Activated CD8-positive, alpha-beta memory T cell treated with anti-CD3 and anti-CD28 coated beads for 36 hours (primary cell): ENCODE measurements at regions not wholly inside any gene's neighbourhood (a gene's known extent, or its start where the extent isn't known, plus 50 kb on each side); places are given as distances from the start of the nearest gene placed in this dataset.
"Not testable (repeated sequence)": the region's sequence is repeated elsewhere in the genome, so short reads cannot be mapped to it uniquely, and the experiment has no call there.

Experiments used
- CTCF ChIA-PET: fragments of 350-600 bp; sonication (Branson Sonifier 250); formaldehyde crosslinking; loops from one replicate; lab custom pipeline; 2021; ENCODE audit warnings: antibody characterized with exemption; lab: Charles Lee
- POLR2A ChIA-PET: fragments of 350-600 bp; sonication (Branson Sonifier 250); formaldehyde crosslinking; loops from one replicate; lab custom pipeline; 2021; ENCODE audit warnings: antibody characterized with exemption; lab: Charles Lee

DNA sequence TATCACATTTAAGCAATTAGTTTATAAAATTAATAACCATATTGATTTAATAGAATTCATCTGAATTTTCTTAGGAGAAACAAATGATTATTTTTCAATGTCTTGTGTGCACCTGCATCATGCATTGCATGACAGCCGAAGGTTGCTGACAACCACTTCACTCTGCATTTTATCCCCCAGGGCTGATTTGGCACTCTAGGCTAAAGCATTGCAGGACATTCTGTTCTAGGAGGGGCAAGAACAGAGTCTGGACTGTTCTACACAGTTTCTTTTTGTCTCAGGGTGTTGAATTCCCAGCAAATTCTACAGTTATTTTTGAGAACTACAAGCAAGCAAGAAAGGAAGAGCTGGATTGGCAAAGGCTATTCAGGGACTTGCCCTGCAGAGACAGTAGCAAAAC lies 570.4 kb upstream of the EYS start:
- POLR2A ChIA-PET = no interaction called here
- CTCF ChIA-PET = no interaction called here

GRCh38 chr6:66265737-66266136 lies 558.7 kb upstream of the EYS start:
- POLR2A ChIA-PET = no interaction called here
- CTCF ChIA-PET = no interaction called here

DNA sequence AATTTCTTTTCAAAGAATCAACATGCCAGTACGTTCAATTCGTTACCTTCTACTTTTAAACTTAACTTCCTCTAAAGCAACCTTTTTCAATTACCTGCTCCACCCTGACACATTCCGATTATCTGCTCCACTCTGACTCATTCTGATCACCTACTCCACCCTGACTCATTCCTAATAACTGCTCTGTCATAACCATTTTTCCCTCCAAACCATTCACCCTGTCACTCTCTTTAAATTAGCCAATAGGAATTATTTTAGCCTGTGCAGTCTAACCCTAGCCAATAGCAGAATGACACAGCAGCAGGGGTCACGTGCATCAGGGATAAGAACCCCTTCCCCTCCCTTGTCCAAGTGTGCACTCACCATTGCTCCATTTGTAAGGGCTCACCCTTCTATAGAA lies 557.4 kb upstream of the EYS start:
- POLR2A ChIA-PET = no interaction called here
- CTCF ChIA-PET = no interaction called here

GRCh38 chr6:66258731-66259487 lies 551.9 kb upstream of the EYS start:
- CTCF ChIA-PET, POLR2A ChIA-PET: not testable (repeated sequence)

DNA sequence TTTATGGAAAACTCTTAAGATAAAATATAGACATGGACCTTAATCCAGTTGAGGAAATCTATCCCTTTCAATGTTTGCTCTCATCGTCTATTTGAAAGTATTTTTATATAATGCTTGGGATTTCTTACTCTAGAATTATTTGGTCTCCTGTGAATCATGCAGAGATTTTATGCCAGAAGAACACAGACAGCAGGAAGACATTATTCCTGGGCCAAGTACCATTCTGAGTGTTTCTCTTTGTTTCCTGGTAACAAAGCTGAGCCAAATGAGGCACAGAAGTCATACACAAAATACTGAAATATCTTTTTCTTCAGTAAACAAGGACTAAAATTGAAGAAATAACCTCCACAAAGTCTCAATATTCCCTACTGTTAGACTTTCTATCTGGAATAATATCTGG lies 538.2 kb upstream of the EYS start:
- CTCF ChIA-PET = no interaction called here
- POLR2A ChIA-PET = no interaction called here

DNA sequence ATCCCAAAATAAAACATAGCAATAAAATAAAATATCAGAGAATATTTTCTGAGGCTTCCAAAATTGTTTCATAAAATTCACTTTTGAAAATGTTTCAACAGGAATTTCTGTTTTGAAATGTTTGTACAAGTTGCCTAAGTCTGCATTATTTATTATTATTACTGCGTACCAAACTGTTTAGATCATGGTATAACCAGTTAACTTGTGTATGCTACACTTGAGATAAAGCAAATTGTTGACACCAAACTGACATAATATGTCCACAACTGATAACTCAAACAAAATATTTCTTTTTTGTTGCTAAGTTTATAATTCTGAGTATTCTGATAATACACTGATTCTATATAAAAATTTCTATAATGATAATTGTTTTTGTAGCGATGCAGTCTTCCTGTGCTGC lies 531.8 kb upstream of the EYS start:
- ChIA-PET CTCF (no interaction called here), POLR2A (no interaction called here)

DNA sequence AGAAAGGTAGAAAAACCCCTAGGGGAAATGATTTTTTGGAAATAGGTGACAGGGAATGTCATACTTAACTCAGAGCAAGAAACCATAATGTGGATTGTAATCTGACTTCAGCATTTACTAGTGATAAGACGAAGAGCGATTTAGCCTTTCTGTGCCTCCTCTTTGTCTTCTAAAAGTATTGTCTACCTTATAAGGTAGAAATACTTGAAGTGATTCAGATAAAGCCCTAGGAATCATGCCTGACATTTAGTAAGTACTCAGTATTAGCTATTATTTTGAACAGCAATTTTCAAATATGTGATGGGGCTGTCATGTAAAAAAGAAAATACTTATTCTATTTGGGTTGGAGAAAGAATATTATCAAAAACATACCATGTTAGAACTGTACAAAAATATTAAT lies 525.9 kb upstream of the EYS start:
- CTCF ChIA-PET = no interaction called here
- POLR2A ChIA-PET = no interaction called here

DNA sequence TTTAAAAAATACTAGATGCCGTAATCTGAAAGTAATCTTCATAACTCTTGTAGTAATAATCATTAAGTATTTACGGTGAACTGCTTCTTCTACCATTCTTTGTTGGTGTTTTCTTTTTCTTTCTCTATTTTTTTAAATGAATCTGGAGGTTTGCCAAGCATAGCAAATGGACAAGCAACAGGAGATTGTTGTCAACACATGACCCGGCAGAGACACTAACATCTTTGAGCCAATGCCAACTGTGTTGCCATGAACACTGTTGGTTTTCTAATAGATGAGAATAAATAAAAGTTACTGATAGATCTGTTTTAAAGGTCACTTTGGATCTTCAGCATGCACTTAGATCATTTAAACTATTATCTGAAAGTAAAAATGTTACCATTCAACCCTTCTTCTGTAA lies 523.6 kb upstream of the EYS start:
- CTCF ChIA-PET = no interaction called here
- POLR2A ChIA-PET = no interaction called here

DNA sequence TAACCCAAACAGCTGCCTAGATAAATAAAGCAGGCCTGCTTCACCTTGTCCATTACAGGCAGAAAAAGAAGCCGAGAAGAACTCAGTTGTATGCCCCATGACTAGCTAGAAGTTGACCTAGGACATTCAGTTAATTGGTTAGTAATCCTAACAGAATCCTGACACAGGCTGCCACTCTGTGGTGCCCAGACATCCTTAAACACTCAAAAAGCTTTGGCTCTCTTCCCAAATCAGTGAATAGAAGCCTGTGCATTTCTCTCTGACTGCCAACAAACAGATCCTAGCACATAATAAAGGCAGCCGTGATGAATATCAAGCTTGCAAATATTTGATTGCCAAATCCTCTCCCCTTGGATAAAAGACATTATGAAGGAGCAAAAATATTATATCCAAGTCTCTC lies 519.1 kb upstream of the EYS start:
- ChIA-PET POLR2A (no interaction called here), CTCF (no interaction called here)

- ChIA-PET CTCF (no interaction called here), POLR2A (no interaction called here)
Observed at GRCh38 chr6:66210964-66211363, 503.9 kb upstream of the EYS start.

DNA sequence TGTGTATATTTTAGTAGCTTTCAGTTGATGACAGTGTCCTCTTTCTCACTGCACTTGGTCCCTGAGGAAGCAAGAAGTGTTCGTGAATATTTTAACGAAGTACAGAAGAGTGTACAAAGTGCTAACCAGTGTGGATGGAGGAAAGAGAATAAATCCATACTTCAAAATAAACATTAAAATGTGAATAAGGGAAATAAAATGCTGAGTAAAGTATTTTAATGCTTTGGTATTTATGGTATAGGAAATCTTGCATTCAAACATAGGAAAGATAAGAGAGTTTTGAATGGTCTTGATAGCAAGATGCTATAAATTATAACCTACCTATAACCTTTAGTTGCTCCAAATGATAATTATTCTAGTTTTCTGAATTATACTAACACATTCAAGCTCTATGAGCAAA lies 493.4 kb upstream of the EYS start:
- ChIA-PET POLR2A (no interaction called here), CTCF (no interaction called here)

DNA sequence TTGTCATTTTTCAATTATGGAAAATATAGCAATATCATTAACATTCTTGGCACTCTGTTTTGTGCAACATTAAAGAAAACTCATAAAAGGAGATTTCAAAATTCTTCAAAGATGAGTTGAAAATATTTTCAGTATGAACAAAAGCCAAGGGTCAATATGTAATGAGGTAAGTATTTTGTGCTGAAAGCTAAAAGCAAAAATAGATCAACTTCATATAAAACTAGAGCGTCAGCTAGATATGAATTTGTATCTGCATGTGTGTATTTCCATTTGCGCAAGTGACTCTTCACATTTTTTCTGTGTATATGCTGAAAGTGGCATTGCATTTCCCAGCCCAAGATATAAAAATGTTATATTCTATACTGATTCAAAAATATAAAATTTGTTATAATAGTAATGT lies 492.1 kb upstream of the EYS start:
- ChIA-PET CTCF (no interaction called here), POLR2A (no interaction called here)

- CTCF ChIA-PET = no interaction called here
Observed at GRCh38 chr6:66198062-66198624, 491.1 kb upstream of the EYS start.

GRCh38 chr6:66190858-66191257 lies 483.8 kb upstream of the EYS start:
- ChIA-PET POLR2A (no interaction called here), CTCF (no interaction called here)

More at GRCh38 chr6:66198062-66198624, 491.1 kb upstream of the EYS start:
- POLR2A ChIA-PET = no interaction called here

DNA sequence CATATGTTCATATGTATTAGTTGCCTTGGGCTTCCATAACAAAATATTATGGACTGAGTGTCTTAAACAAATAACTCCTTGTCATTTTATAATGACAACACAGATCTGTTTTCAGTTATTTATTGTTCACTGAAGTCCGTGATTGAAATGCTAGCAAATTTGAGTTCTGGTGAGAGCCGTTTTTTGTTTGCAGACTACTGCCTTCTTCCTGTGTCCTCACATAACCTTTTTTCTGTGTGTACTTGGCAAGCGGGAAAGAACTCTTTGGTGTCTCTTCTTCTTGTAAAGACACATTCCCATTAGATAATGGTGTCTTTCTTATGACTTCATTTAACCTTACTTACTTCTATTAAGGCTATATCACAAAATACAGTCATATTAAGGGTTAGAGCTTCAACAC lies 482.9 kb upstream of the EYS start:
- ChIA-PET POLR2A (no interaction called here), CTCF (no interaction called here)

DNA sequence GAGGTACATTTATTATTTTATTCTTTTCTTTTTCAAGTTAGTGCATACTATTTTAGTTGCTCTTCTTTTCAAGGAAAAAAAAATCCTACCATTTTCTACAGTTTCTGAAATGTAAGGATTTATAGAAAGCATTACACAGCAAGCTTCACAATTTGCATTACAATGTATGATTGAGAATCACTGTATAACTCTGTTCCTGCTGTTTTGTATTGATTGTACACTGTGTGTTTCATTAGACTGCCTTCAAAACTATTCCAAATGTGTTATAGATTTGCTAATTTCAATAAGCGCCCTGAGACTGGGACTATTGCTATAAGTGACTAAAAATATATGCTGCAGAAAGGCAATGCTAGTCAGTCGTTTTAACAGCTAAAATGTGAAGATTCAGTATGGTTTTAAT lies 479.7 kb upstream of the EYS start:
- CTCF ChIA-PET = no interaction called here

GRCh38 chr6:66184091-66184490 lies 477.1 kb upstream of the EYS start:
- POLR2A ChIA-PET = no interaction called here
- CTCF ChIA-PET = interaction anchor here (0.5 kb wide), 1 partner anchor 1633 kb away, joined by 4 read pairs; no protein-coding TSS in a partner anchor

More for the DNA sequence above, 479.7 kb upstream of the EYS start:
- POLR2A ChIA-PET = no interaction called here

- ChIA-PET CTCF (no interaction called here), POLR2A (no interaction called here)
Observed at GRCh38 chr6:66179361-66179760, 472.3 kb upstream of the EYS start.

DNA sequence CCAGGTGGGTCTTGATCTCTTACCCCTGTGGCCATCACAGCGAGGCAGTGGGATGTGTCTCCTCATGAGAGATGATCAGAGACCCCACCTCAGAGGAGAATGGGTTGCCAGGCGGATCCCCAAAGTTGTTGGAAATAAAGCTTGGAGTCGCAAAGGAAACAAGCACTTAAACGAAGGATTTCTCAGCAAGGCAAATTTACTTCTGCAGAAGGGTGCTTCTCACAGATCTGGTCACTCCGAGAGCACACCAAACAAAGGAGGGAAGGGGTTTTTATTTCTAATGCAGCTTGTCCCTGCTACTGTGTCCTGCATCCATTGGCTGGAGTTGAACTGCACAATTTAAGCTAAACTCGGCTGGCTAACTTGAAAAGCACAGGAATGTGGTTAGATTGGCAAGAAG lies 466.6 kb upstream of the EYS start:
- CTCF ChIA-PET = no interaction called here
- POLR2A ChIA-PET = no interaction called here

DNA sequence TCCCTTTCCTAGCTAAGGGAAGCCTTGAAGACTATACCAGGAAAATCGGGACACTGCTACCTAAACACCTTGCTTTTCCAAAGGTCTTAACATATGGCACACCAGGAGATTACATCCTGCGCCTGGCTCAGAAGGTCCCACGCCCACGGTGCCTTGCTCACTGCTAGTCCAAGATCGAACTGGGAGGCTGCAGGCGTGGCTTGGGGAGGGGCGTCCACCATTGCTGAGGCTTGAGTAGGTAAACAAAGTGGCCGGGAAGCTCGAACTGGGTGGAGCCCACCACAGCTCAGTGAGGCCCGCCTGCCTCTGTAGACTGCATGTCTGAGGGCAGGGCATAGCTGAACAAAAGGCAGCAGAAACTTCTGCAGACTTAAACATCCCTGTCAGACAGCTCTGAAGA lies 459.7 kb upstream of the EYS start:
- CTCF ChIA-PET, POLR2A ChIA-PET: not testable (repeated sequence)

GRCh38 chr6:66161546-66162108 lies 454.6 kb upstream of the EYS start:
- CTCF ChIA-PET = no interaction called here
- POLR2A ChIA-PET = no interaction called here
